Subcutaneous abdominal adipose tissue (tissue), 5 donors: ENCODE measurements at regions not wholly inside any gene's neighbourhood (a gene's known extent, or its start where the extent isn't known, plus 50 kb on each side); places are given as distances from the start of the nearest gene placed in this dataset.

ENCODE experiments used
- H3K27ac ChIP-seq: one replicate; pipeline ENCODE4 v1.7.0; 2013; ENCODE audit warnings: low read depth, mild to moderate bottlenecking, inconsistent platforms, low read length, moderate library complexity
- H3K27me3 ChIP-seq, 5 donors: one replicate each; pipeline ENCODE4 v1.7.0; 2013; ENCODE audit warnings: low read length in 5 of 5, inconsistent platforms in 1 of 5; ENCODE audit not compliant: control insufficient read depth in 5 of 5, insufficient read depth in 4 of 5
- H3K36me3 ChIP-seq, 5 donors: one replicate each; pipeline ENCODE4 v1.7.0; 2013; ENCODE audit warnings: low read length in 5 of 5; ENCODE audit not compliant: control insufficient read depth in 5 of 5, insufficient read depth in 5 of 5
- H3K4me1 ChIP-seq, 5 donors: one replicate each; pipeline ENCODE4 v1.7.0; 2013; ENCODE audit warnings: low read length in 5 of 5, mild to moderate bottlenecking in 3 of 5, moderate library complexity in 1 of 5; ENCODE audit not compliant: control insufficient read depth in 5 of 5, insufficient read depth in 5 of 5
- H3K4me3 ChIP-seq, 5 donors: one replicate each; pipeline ENCODE4 v1.7.0; 2013; ENCODE audit warnings: low read length in 5 of 5, low read depth in 1 of 5
- H3K9ac ChIP-seq, 5 donors: one replicate each; pipeline ENCODE4 v1.7.0; 2013; ENCODE audit warnings: low read length in 5 of 5, mild to moderate bottlenecking in 4 of 5, moderate library complexity in 3 of 5
- H3K9me3 ChIP-seq, 5 donors: one replicate each; pipeline ENCODE4 v1.7.0; 2013; ENCODE audit warnings: low read length in 5 of 5; ENCODE audit not compliant: control insufficient read depth in 5 of 5
- donor health status: healthy.
- donor health status: healthy.
- donor health status: healthy.
- donor health status: healthy.
- donor health status: healthy.

DNA sequence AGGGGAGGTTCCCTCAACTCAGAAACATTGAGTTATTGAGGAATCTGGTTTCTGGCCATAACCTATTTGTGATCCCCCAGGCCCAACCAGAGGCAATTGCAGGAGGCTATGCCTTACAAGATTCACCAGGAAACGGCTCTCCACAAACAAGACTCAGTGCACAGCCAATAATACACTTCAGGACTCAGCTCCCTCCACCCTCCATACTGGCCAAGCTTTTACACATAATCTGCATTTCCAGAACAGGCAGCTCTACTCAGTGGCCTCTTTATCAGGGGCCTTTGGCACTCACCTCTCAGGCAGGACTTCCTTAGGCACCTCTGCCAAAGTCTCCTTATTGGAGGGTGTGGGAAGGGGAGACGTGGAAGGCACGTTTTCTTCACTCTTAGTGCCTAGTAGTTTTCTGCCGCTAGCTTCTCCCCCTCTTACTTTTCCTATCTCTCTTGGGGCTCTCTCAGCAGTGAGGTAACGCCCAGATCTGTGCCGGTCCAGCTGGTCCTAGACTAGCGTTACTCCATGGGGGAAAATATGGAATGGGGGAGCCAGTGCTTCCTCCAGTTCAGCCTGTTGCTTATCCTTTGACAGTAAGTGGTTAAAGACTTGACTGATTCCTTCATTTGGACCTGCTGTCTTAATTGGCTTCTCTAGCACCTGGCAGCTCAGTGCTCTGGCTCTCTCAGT is 62.8 kb upstream of the ANO3 start:
- no peak overlapping the region for H3K27ac ChIP-seq
- H3K4me1 ChIP-seq: peaks cover 0 to 3% (median 0%) of the 10 kb centered on the region in 5 donors
- no peaks in the 10 kb centered on the region for H3K27me3 ChIP-seq
- no peak overlapping the region for H3K9ac ChIP-seq
- no peaks in the 10 kb centered on the region for H3K36me3 ChIP-seq
- H3K9me3 ChIP-seq: no peaks in the 10 kb centered on the region
- no peak overlapping the region for H3K4me3 ChIP-seq

DNA sequence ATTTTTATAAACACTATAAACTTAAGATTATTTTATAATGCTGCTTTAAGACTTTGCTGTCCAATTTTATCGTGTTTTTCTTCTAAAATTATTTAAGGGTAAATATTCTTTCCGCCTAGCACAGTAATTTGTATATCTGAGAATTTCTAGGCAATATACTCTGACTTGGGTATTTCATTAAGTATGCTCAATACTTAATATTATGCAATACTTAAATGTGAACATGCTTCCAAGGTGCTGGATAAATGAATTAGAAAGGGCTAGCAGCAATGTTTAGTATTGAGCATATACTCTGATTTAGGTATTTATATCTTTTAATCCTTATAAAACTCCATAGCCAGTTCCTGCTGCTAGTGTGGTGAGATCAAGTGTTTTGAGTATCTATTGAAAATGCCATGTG is 60.3 kb upstream of the ANO3 start:
- H3K4me3 ChIP-seq: no peak overlapping the region
- H3K27ac ChIP-seq: no peak overlapping the region
- H3K9me3 ChIP-seq: no peaks in the 10 kb centered on the region
- H3K9ac ChIP-seq: no peak overlapping the region
- H3K27me3 ChIP-seq: no peaks in the 10 kb centered on the region
- H3K36me3 ChIP-seq: no peaks in the 10 kb centered on the region
- H3K4me1 ChIP-seq: no peaks in the 10 kb centered on the region

GRCh38 chr11:26276798-26277424 is 55.0 kb upstream of the ANO3 start:
- Histone ChIP-seq H3K36me3 (no peaks in the 10 kb centered on the region), H3K27ac (no peak overlapping the region), H3K9ac (no peak overlapping the region), H3K27me3 (no peaks in the 10 kb centered on the region), H3K4me3 (no peak overlapping the region), H3K9me3 (no peaks in the 10 kb centered on the region), H3K4me1 (no peaks in the 10 kb centered on the region)

GRCh38 chr11:26278354-26278753 is 53.6 kb upstream of the ANO3 start:
- Histone ChIP-seq H3K4me1 (no peaks in the 10 kb centered on the region), H3K27me3 (no peaks in the 10 kb centered on the region), H3K27ac (no peak overlapping the region), H3K4me3 (no peak overlapping the region), H3K36me3 (no peaks in the 10 kb centered on the region), H3K9me3 (no peaks in the 10 kb centered on the region), H3K9ac (no peak overlapping the region)
